ENCODE measurements at regions not wholly inside any gene's neighbourhood (a gene's known extent, or its start where the extent isn't known, plus 50 kb on each side); places are given as distances from the start of the nearest gene placed in this dataset.

- TF ChIP-seq RORA (CRISPR knock-in tag; IDR thresholded peaks at IDR 0.05) (no peak), ZNF710 (CRISPR knock-in tag; IDR thresholded peaks at IDR 0.05; ENCODE audit: borderline replicate concordance) (0 out of 2 replicates have a peak, but pooled peaks have one; percentile 22), PRPF4 (IDR thresholded peaks at IDR 0.05; ENCODE audit: low read depth, low read length, poor library complexity, severe bottlenecking) (no peak), ZNF235 (CRISPR knock-in tag; IDR thresholded peaks at IDR 0.05; ENCODE audit: borderline replicate concordance) (0 out of 2 replicates have a peak, but pooled peaks have one; percentile 20), WIZ (CRISPR knock-in tag; IDR thresholded peaks at IDR 0.05) (no peak), KDM1A (CRISPR knock-in tag; IDR thresholded peaks at IDR 0.05) (no peak), ATAD3A (CRISPR knock-in tag; IDR thresholded peaks at IDR 0.05) (no peak), KLF15 (CRISPR knock-in tag; IDR thresholded peaks at IDR 0.05; ENCODE audit: borderline replicate concordance) (no peak), PHB2 (IDR thresholded peaks at IDR 0.05; ENCODE audit: partially characterized antibody) (no peak), ZFP41 (CRISPR knock-in tag; IDR thresholded peaks at IDR 0.05; ENCODE audit: borderline replicate concordance) (no peak), ZNF280B (CRISPR knock-in tag; IDR thresholded peaks at IDR 0.05; ENCODE audit: borderline replicate concordance) (no peak), HNRNPLL (IDR thresholded peaks at IDR 0.05; ENCODE audit: low read depth, low read length, poor library complexity, severe bottlenecking) (no peak), RFX1 (IDR thresholded peaks at IDR 0.05) (no peak), MTF2 (CRISPR knock-in tag; IDR thresholded peaks at IDR 0.05; ENCODE audit: borderline replicate concordance) (no peak), ZBTB25 (CRISPR knock-in tag; IDR thresholded peaks at IDR 0.05) (no peak), MED13 (CRISPR knock-in tag; IDR thresholded peaks at IDR 0.05) (no peak; the same call in 1 of the 2 replicates)
- TF ChIP-seq, protein P1, sequence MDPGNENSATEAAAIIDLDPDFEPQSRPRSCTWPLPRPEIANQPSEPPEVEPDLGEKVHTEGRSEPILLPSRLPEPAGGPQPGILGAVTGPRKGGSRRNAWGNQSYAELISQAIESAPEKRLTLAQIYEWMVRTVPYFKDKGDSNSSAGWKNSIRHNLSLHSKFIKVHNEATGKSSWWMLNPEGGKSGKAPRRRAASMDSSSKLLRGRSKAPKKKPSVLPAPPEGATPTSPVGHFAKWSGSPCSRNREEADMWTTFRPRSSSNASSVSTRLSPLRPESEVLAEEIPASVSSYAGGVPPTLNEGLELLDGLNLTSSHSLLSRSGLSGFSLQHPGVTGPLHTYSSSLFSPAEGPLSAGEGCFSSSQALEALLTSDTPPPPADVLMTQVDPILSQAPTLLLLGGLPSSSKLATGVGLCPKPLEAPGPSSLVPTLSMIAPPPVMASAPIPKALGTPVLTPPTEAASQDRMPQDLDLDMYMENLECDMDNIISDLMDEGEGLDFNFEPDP (CRISPR knock-in tag; conservative IDR thresholded peaks at IDR 0.05), result 0 out of 2 replicates have a peak, but pooled peaks have one; percentile 26
- TF ChIP-seq, protein P2, sequence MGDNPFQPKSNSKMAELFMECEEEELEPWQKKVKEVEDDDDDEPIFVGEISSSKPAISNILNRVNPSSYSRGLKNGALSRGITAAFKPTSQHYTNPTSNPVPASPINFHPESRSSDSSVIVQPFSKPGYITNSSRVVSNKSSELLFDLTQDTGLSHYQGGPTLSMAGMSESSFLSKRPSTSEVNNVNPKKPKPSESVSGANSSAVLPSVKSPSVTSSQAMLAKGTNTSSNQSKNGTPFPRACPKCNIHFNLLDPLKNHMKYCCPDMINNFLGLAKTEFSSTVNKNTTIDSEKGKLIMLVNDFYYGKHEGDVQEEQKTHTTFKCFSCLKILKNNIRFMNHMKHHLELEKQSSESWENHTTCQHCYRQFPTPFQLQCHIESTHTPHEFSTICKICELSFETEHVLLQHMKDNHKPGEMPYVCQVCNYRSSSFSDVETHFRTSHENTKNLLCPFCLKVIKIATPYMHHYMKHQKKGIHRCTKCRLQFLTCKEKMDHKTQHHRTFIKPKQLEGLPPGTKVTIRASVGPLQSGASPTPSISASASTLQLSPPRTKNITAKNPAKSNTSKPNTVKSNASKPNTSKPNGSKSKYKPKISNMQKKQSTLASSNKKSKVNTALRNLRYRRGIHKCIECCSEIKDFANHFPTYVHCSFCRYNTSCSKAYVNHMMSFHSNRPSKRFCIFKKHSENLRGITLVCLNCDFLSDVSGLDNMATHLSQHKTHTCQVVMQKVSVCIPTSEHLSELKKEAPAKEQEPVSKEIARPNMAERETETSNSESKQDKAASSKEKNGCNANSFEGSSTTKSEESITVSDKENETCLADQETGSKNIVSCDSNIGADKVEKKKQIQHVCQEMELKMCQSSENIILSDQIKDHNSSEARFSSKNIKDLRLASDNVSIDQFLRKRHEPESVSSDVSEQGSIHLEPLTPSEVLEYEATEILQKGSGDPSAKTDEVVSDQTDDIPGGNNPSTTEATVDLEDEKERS (CRISPR knock-in tag; IDR thresholded peaks at IDR 0.05), result 0 out of 2 replicates have a peak, but pooled peaks have one; percentile 40
Measured at GRCh38 chr6:56400273-56400672, 152.9 kb upstream of the COL21A1 start (continued).

All from HepG2 (cell line).